CD4-positive, alpha-beta T cell treated with Interleukin-6 for 4 hours (primary cell): ENCODE measurements at regions not wholly inside any gene's neighbourhood (a gene's known extent, or its start where the extent isn't known, plus 50 kb on each side); places are given as distances from the start of the nearest gene placed in this dataset.

Experiments used
- DNase-seq: peaks from one replicate; pipeline ENCODE4 v3.0.0-alpha.2; 2020; ENCODE audit warnings: mixed read lengths

DNA sequence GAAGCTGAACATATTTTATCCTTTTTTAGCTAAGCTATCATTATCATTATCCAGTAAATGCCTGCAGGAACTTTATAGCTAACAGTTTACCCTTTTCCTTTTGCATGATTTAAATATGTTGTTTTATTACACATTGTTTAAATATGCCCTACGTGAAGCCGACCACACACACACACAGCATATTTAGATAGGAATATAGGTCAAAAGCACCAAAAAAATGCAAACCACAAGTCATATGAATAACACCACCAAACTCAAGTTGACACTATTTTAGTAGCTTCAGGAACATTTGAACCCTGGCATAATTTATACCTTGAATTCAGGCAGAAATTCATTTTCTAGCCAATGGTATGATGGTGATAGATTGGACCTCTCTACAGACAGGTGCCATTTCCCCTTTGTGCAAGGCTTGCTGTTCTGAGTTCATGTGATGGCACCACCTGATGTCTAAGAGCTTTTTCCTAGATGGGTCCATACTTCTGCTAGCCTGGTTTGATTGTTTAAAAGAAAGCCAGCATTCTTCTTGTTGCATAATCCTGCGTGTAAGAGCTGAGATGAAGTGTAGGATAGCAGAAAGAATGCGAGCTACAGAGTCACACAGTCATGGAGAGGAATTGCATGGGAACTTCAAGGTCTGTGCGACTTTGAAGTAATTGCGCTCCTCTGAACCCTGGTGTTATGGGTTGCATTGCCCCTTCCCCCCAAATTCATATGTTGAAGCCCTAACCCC, 454.8 kb upstream of the SOX5 start:
- no peak for DNase-seq

DNA sequence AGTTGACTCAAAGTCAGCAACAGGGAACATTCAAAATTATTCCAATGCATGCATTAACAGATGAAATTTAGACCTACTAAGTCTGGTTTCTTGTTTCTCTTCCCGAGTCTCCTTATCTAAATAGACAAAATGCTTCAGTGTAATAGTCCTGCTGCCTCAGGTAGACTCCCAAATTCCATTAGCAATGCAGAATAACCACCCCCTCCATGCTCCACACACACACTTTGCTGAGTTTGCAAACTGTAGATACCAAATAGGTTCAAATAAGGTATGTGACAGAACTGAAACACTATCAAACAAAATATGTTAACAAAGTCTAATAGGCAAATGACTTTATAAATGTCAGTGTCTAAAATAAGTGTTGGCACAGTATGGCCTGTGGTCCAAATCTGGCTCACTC, 451.1 kb upstream of the SOX5 start:
- no peak for DNase-seq

GRCh38 chr12:24398605-24399004, 449.1 kb upstream of the SOX5 start:
- no peak for DNase-seq

DNA sequence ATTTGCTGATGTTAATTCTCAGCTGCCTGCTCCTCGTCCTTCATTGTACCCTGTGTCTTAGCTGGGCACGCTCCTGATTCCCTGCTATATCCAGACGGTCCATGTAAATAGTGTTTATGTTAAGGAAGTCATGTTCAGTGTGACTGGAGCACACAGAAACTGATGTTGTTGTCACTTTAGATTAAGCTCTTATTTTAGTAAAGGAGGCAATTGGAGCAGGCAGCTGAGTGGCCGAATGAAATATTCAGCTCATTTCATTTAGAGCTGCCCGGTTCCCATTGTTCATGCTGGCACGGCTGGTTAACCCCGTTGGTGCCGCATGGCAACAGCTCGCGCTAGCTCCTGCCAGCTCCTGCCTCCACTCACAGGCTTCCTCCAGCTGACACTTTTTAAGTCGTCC, 446.8 kb upstream of the SOX5 start:
- DNase-seq: no peak

- DNase-seq: no peak
Observed at GRCh38 chr12:24394246-24394645, 444.8 kb upstream of the SOX5 start.

DNA sequence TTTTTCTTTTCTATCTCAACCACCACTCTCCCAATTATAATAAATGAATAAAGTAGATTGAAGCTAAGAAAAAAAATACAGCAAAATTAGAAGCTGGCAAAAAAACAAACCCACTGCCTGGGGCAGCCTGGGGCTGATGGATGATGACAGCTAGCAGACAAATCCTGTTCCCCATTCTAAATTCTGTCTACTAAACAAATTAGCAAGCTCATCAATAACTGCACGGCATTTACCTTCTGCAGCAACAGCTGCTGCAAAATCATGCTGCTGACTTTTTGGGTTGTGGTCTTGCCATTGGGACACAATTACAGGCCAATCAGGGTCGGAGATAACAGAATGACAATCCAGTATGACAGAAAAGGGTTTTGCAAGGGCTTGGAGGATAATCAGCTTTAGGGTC, 443.6 kb upstream of the SOX5 start:
- no peak for DNase-seq

DNA sequence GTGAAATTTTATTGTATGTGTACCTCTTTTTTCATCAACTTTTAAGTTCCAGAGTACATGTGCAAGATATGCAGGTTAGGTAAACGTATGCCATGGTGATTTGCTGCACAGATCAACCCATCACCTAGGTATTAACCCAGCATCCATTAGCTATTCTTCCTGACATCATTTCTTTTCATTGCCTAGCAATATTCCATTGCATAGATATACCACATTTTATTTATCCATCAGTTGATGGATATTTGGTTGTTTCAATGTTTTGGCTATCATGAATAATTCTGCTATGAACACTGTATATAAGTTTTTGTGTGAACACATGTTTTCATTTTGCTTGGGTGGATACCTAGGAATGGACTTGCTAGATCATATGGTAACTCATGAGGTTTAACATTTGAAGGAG, 439.9 kb upstream of the SOX5 start:
- DNase-seq: no peak

- no peak for DNase-seq
Observed at GRCh38 chr12:24387381-24387780, 437.9 kb upstream of the SOX5 start.

DNA sequence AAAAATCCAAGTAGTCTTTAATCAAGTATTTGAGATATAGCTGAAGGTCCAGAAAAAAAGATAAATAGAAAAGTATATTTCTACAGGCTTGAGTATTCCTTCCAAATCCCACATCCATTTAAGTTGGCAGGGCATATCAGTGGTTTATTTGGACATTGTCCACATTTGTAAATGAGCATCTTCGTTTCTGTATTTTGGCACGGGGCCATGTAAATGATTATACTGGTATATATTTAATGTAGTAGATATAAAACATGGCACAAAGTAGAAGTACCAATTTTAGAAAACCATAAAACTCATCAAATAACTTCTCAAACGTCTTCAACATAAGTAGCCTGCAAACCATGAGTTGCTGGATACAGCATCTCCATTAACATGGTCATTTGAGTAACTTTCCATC, 437.4 kb upstream of the SOX5 start:
- no peak for DNase-seq

GRCh38 chr12:24381790-24382189, 432.3 kb upstream of the SOX5 start:
- DNase-seq: no peak

DNA sequence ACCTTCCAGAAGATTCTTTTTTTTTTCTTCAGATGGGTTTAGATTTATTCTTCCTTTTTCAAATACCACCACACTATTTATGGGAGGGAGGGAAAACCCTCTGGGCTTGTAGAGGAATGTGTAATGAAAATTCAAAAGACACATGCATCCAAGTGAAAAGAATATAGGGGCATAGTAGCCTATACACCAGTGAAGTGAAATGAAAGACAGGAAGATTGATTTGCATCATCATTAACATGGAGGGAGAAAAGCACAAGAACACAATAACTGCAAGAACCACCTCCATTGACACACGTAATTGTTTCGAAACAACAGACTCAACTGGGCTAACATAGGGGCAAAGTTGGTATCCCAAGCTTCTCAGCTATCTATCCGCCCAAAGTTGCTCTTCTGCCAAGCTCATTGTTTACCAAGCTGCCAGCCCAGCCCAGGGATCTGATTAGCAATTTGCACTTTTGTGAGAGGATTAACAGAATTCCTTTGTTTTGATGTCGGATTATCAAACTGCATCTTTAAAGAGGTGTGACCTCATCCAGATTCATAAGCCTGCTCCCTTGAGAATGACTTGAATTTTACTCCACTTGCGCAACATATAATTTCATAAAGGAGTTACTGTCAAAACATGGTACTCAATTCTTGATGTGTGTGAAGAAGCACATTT, 430.5 kb upstream of the SOX5 start:
- no peak for DNase-seq

GRCh38 chr12:24379433-24379832, 430.0 kb upstream of the SOX5 start:
- no peak for DNase-seq

- DNase-seq: no peak
Observed at GRCh38 chr12:24378548-24379407, 429.3 kb upstream of the SOX5 start.

GRCh38 chr12:24374452-24374851, 425.0 kb upstream of the SOX5 start:
- DNase-seq: no peak

- DNase-seq: no peak
Observed at GRCh38 chr12:24373004-24373403, 423.5 kb upstream of the SOX5 start.

DNA sequence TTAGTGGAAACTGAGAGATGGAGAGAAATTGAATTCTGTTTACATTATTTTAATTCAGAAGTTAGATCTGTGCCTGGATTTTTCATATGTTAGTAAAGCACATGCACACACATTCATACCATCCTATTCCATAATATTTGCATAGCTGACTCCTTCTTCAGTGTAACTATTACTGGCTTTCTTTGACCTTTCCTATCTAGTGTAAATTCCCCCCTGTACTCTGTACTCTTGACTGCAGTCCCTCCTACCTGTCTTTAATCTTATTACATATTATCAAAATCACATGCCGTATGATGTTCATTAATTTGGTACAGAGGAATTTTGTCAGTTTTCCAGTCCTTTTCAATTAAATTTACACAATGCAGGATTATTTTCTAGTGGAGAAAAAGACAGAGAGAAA, 417.0 kb upstream of the SOX5 start:
- no peak for DNase-seq

DNA sequence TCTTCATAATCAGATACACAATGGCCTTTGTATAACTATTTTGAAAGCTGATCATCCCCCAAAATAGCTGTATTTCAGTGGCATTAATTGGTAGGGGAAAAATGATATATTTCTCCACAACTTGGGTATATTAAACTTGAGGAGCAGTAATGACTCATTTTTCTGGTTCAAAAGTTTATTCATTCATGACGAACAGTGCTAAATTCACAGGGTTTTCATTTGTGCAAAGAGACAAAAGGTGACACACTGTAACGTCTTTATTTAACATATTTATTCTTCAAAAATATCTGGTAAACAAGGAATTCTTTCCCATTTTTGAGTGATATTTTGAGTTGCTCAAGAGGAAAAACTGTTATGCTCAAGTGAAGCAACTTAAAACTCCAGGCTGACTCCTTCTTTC, 415.5 kb upstream of the SOX5 start:
- no peak for DNase-seq

- DNase-seq: no peak
Observed at GRCh38 chr12:24363177-24363754, 413.8 kb upstream of the SOX5 start.

GRCh38 chr12:24361877-24362580, 412.6 kb upstream of the SOX5 start:
- DNase-seq: no peak

GRCh38 chr12:24360907-24361306, 411.4 kb upstream of the SOX5 start:
- DNase-seq: no peak

- no peak for DNase-seq
Observed at GRCh38 chr12:24360461-24360860, 411.0 kb upstream of the SOX5 start.

DNA sequence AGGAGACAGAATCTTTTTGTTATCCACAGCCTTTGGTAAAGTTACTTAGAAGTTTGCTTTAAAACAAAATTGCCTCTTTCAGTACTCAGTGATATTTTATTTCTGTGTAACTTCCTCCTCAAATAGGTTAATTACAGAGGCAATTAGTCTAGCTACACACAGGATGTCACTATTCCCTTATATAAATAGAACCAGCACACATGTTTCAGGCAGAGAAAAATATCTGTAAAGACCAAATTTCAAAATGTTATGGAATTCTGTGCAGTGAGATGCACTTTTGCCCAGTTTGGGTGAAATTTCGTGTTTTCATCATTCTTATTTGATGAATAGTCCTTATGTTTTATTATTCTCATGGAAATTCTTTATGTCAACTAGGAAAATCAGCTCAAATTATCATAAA, 410.6 kb upstream of the SOX5 start:
- no peak for DNase-seq

- DNase-seq: no peak
Observed at GRCh38 chr12:24359418-24359817, 409.9 kb upstream of the SOX5 start.
